ENCODE measurements at regions not wholly inside any gene's neighbourhood (a gene's known extent, or its start where the extent isn't known, plus 50 kb on each side); places are given as distances from the start of the nearest gene placed in this dataset.

DNA sequence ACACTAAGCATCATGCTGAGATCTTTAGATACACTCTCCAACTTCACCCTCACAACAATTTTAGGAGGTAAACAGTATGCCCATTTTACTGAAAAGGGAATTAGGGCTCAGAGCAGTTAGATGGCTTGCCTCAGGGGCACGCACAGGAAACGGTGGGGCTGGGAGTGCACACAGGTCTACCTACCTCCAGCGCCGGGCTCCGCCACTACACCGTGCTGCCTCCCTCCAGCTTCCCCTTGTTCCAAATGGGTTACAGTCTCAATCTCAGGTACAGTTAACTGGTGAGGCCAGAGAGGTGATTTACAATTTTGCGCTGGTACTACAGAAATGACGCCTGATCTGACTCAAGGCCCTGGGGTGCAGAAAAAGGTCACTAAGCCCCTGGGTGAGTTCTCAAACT is 142.0 kb downstream of the NOC3L start:
- H3K36me3 ChIP-seq: no peaks in the 10 kb centered on the region
- peaks cover 0 to 3% (median 0%) of the 10 kb centered on the region in 3 donors for H3K4me1 ChIP-seq
- DNase-seq: no peak
- 90 to 97% methylated on average over 8 of the region's 8 CpGs for WGBS, 2 donors
- no peaks in the 10 kb centered on the region for H3K9me3 ChIP-seq
- no peaks in the 10 kb centered on the region for H3K27me3 ChIP-seq
- no peak for ATAC-seq
- H3K4me3 ChIP-seq: no peak overlapping the region
- H3K27ac ChIP-seq: no peak overlapping the region
- intact Hi-C loops (cut with DNase I): no loop called here
- no peak for TF ChIP-seq CTCF (IDR thresholded peaks at IDR 0.05)
- FAIRE-seq: no peak

- intact Hi-C loops (cut with DNase I): no loop called here
- H3K9me3 ChIP-seq: no peaks in the 10 kb centered on the region
- H3K27me3 ChIP-seq: no peaks in the 10 kb centered on the region
- H3K27ac ChIP-seq: no peak overlapping the region
- ATAC-seq (peak in 2 of 4 donors; percentile 25 to 43), FAIRE-seq (no peak), DNase-seq (no peak)
- H3K4me1 ChIP-seq: peaks cover 0 to 3% (median 0%) of the 10 kb centered on the region in 3 donors
- TF ChIP-seq CTCF (IDR thresholded peaks at IDR 0.05): no peak
- no peaks in the 10 kb centered on the region for H3K36me3 ChIP-seq
- 43 to 54% methylated on average over 5 of the region's 5 CpGs for WGBS, 2 donors
- H3K4me3 ChIP-seq: no peak overlapping the region
Observed at GRCh38 chr10:94223702-94224370, 138.9 kb downstream of the NOC3L start.

DNA sequence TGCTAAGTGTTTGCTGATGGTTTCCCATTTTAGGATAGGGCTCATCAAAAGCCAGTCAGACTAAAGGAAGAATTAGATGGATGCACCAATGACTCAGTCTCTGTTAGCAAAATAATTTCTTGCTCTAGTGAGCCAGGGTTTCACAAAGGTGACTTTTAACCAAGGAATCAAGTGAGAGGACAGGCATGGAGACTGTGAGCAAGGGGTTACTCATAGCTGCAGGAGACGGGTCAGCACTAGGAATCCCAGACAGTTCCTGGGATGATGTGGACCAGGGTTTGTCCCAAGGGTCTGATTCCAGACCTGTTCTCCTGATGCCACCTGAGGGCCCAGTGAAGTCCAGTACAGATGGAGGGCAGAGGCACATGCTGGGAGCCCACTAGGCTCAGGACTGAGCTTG is 138.1 kb downstream of the NOC3L start:
- DNase-seq (no peak), FAIRE-seq (no peak), ATAC-seq (no peak)
- WGBS, 2 donors: 84 to 100% methylated on average over 1 of the region's 1 CpG
- Histone ChIP-seq H3K4me1 (peaks cover 0 to 3% (median 0%) of the 10 kb centered on the region in 3 donors), H3K27me3 (no peaks in the 10 kb centered on the region), H3K36me3 (no peaks in the 10 kb centered on the region), H3K4me3 (no peak overlapping the region), H3K27ac (no peak overlapping the region), H3K9me3 (no peaks in the 10 kb centered on the region)
- intact Hi-C loops (cut with DNase I): no loop called here
- no peak for TF ChIP-seq CTCF (IDR thresholded peaks at IDR 0.05)

DNA sequence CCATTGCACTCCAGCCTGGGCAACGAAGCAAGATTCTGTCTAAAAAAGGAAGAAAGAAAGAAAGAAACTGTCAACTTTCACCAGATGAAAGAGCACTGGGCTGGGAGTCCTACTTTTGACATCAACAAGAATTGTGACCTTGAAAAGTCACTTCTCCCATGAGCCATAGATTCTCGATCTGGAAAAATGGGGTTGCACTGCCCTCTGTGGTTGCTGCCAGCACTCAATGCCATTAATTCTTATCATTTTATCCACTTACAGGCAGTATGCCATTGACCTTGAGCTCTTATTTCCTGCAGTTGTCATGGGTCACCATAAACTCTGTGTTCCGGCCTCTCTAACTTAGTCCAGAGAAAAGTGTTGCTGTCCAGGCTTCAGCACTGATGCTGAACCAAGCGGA is 137.2 kb downstream of the NOC3L start:
- Histone ChIP-seq H3K27ac (no peak overlapping the region), H3K27me3 (no peaks in the 10 kb centered on the region), H3K36me3 (no peaks in the 10 kb centered on the region), H3K4me1 (peaks cover 0 to 3% (median 0%) of the 10 kb centered on the region in 3 donors), H3K9me3 (no peaks in the 10 kb centered on the region), H3K4me3 (no peak overlapping the region)
- TF ChIP-seq CTCF (IDR thresholded peaks at IDR 0.05): no peak
- WGBS, 2 donors: 56 to 61% methylated on average over 4 of the region's 4 CpGs
- intact Hi-C loops (cut with DNase I): no loop called here
- FAIRE-seq (no peak), ATAC-seq (peak; percentile 53 to 74 (median 58)), DNase-seq (peak in 1 of 6 donors; percentile 13)

GRCh38 chr10:94230134-94230785 is 132.5 kb downstream of the NOC3L start:
- no peak for FAIRE-seq
- no peak overlapping the region for H3K27ac ChIP-seq

More at GRCh38 chr10:94230134-94230785, 132.5 kb downstream of the NOC3L start:
- TF ChIP-seq CTCF (IDR thresholded peaks at IDR 0.05): no peak
- Histone ChIP-seq H3K9me3 (no peaks in the 10 kb centered on the region), H3K4me3 (no peak overlapping the region), H3K4me1 (peaks cover 0 to 3% (median 0%) of the 10 kb centered on the region in 3 donors), H3K27me3 (no peaks in the 10 kb centered on the region), H3K36me3 (no peaks in the 10 kb centered on the region)
- ATAC-seq (no peak), DNase-seq (no peak)
- 94 to 97% methylated on average over 7 of the region's 7 CpGs for WGBS, 2 donors
- intact Hi-C loops (cut with DNase I): no loop called here
